HG03175 (cell line): ENCODE measurements at regions not wholly inside any gene's neighbourhood (a gene's known extent, or its start where the extent isn't known, plus 50 kb on each side); places are given as distances from the start of the nearest gene placed in this dataset.
"Not testable (repeated sequence)": the region's sequence is repeated elsewhere in the genome, so short reads cannot be mapped to it uniquely, and the experiment has no call there.

ENCODE experiments used
- ATAC-seq: cut with Tn5 transposase; IDR thresholded peaks from one replicate; pipeline ENCODE4 v1.9.1; 2021; ENCODE audit warnings: mild to moderate bottlenecking, moderate library complexity; ENCODE audit not compliant: unreplicated experiment

DNA sequence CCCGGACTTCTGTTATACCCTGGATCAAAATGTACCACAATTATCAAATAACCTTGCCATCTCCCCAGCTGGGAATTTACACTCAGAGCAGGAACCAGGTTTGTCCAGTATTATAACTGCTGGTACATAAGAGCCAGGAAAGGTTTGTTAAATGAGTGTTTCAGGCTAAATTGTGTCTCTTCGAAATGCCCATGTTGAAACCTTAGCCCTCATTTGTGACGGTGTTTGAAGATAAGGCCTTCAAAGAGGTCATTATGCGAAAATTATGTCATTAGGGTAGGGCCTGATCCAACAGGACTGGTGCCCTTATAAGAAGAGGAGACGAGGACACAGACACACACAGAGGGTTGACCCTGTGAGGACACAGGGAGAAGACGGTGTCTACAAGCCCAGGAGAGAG lies 73.5 kb upstream of the DHRSX start:
- no peak for ATAC-seq

- ATAC-seq = no peak
Observed at GRCh38 chrX:2572740-2573139, 72.0 kb upstream of the DHRSX start.

- ATAC-seq = no peak
Observed at GRCh38 chrX:2568125-2568524, 67.3 kb upstream of the DHRSX start.

GRCh38 chrX:2566055-2566454 lies 65.3 kb upstream of the DHRSX start:
- ATAC-seq = no peak

- no peak for ATAC-seq
Observed at GRCh38 chrX:2561456-2561855, 60.7 kb upstream of the DHRSX start.

- no peak for ATAC-seq
Observed at GRCh38 chrX:2559124-2559523, 58.3 kb upstream of the DHRSX start.

- no peak for ATAC-seq
Observed at GRCh38 chrX:2554891-2555290, 54.1 kb upstream of the DHRSX start.

GRCh38 chrX:2554066-2554465 lies 53.3 kb upstream of the DHRSX start:
- not testable (repeated sequence) for ATAC-seq

- ATAC-seq = no peak
Observed at GRCh38 chrX:2552621-2553201, 51.9 kb upstream of the DHRSX start.

GRCh38 chrX:2550328-2551020 lies 49.7 kb upstream of the DHRSX start:
- ATAC-seq = no peak
